Fibroblast of lung (primary cell): ENCODE measurements at regions not wholly inside any gene's neighbourhood (a gene's known extent, or its start where the extent isn't known, plus 50 kb on each side); places are given as distances from the start of the nearest gene placed in this dataset.

ENCODE experiments used
- DNase-seq, 2 donors: peaks; one replicate each; pipeline versions ENCODE4 v3.0.0 to v3.0.0-alpha.2; 2010; ENCODE audit warnings: low read depth in 2 of 2
- H2AFZ ChIP-seq: 2 replicates; pipeline ENCODE4 v1.5.1; 2012; ENCODE audit warnings: low read length, control low read depth, inconsistent platforms
- H3K27ac ChIP-seq: 2 replicates; pipeline ENCODE4 v1.5.1; 2011; ENCODE audit warnings: low read length, control low read depth; ENCODE audit not compliant: insufficient read depth
- H3K27me3 ChIP-seq: 2 replicates; pipeline ENCODE4 v1.5.1; 2011; ENCODE audit warnings: mild to moderate bottlenecking, low read length; ENCODE audit not compliant: control insufficient read depth, insufficient read depth
- H3K36me3 ChIP-seq: 2 replicates; pipeline ENCODE4 v1.5.1; 2011; ENCODE audit warnings: low read length; ENCODE audit not compliant: control insufficient read depth, insufficient read depth
- H3K4me1 ChIP-seq: 2 replicates; pipeline ENCODE4 v1.5.1; 2011; ENCODE audit warnings: low read length; ENCODE audit not compliant: control insufficient read depth, insufficient read depth; ENCODE audit errors: extremely low read depth
- H3K4me2 ChIP-seq: 2 replicates; pipeline ENCODE4 v1.5.1; 2011; ENCODE audit warnings: low read length, control low read depth; ENCODE audit not compliant: insufficient read depth; ENCODE audit errors: extremely low read depth
- H3K4me3 ChIP-seq, 4 experiments: fragments of 200-600 bp in 1 of 4; sonication (generic) in 1 of 4; replicated peaks in 1 of 4; 2 replicates each; pipeline ENCODE4 v1.5.1; 2011 to 2016; ENCODE audit warnings: low read length in 4 of 4, low read depth in 3 of 4, mild to moderate bottlenecking in 3 of 4, control low read depth in 2 of 4, inconsistent platforms in 1 of 4, mixed read lengths in 1 of 4; ENCODE audit not compliant: insufficient read depth in 1 of 4; ENCODE audit errors: control extremely low read depth in 1 of 4
- H3K79me2 ChIP-seq: 2 replicates; pipeline ENCODE4 v1.5.1; 2012; ENCODE audit warnings: mild to moderate bottlenecking, low read length, inconsistent platforms; ENCODE audit not compliant: control insufficient read depth, insufficient read depth
- H3K9ac ChIP-seq: 2 replicates; pipeline ENCODE4 v1.5.1; 2011; ENCODE audit warnings: mild to moderate bottlenecking, low read length, control low read depth; ENCODE audit not compliant: insufficient read depth
- H3K9me3 ChIP-seq: 2 replicates; pipeline ENCODE4 v1.5.1; 2012; ENCODE audit warnings: low read depth, low read length; ENCODE audit not compliant: control insufficient read depth, insufficient read depth
- H4K20me1 ChIP-seq: 2 replicates; pipeline ENCODE4 v1.5.1; 2011; ENCODE audit warnings: low read length; ENCODE audit not compliant: control insufficient read depth, insufficient read depth; ENCODE audit errors: extremely low read depth
- CTCF ChIP-seq, 2 donors: IDR thresholded peaks in 1 of 2; conservative IDR thresholded peaks in 1 of 2; 1 replicate in 1 of 2; 2 replicates in 1 of 2; pipeline ENCODE4 v1.5.1; 2011 to 2012; ENCODE audit warnings: low read length in 2 of 2, control low read depth in 1 of 2, inconsistent platforms in 1 of 2, low read depth in 1 of 2, mild to moderate bottlenecking in 1 of 2
- EZH2 ChIP-seq: IDR thresholded peaks from 2 replicates; pipeline ENCODE4 v1.5.1; 2012; ENCODE audit warnings: low read length, control low read depth, mild to moderate bottlenecking; ENCODE audit errors: missing control alignments

GRCh38 chr7:73966941-73967831, 60.8 kb upstream of the ELN start:
- H3K27me3 ChIP-seq: no peaks in the 10 kb centered on the region
- H3K79me2 ChIP-seq: no peaks in the 10 kb centered on the region
- no peak overlapping the region for H3K27ac ChIP-seq
- no peak overlapping the region for H3K4me2 ChIP-seq
- no peak overlapping the region for H3K4me3 ChIP-seq
- TF ChIP-seq EZH2 (no peak), CTCF (conservative IDR thresholded peaks at IDR 0.05 in 1 of 2, IDR thresholded peaks at IDR 0.05 in 1 of 2; ENCODE audit: low read depth in 1 of 2, low read length in 2 of 2) (no peak)
- H3K9ac ChIP-seq: no peak overlapping the region
- no peak for DNase-seq
- no peaks in the 10 kb centered on the region for H3K4me1 ChIP-seq
- H4K20me1 ChIP-seq: no peaks in the 10 kb centered on the region
- H3K9me3 ChIP-seq: no peaks in the 10 kb centered on the region
- H3K36me3 ChIP-seq: no peaks in the 10 kb centered on the region
- no peak overlapping the region for H2AFZ ChIP-seq

DNA sequence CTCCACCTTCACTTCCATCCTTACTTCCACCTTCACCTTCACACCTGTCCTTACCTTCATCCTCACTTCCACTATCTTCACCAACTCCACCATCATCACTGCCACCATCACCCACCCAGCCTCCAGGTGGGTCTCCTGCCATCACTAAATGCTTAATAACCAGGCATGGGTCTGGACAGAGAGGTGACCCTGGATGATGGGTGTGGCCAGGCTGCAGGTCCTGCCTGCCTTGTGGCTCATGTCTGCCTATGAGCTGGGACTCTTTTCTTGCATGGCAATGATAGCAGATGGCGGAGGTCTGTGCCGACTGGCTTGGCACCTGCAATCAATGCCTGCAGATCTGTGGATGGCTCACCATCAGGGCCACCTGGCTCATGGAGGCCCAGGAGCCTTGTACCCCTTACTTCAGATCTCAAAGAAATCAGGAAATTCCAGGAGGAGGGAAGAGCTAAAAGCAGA, 60.1 kb upstream of the ELN start:
- DNase-seq: no peak
- no peaks in the 10 kb centered on the region for H3K36me3 ChIP-seq
- H3K9ac ChIP-seq: no peak overlapping the region
- no peak overlapping the region for H3K4me2 ChIP-seq
- H3K9me3 ChIP-seq: no peaks in the 10 kb centered on the region
- H3K27me3 ChIP-seq: no peaks in the 10 kb centered on the region
- H3K79me2 ChIP-seq: no peaks in the 10 kb centered on the region
- H4K20me1 ChIP-seq: no peaks in the 10 kb centered on the region
- TF ChIP-seq CTCF (conservative IDR thresholded peaks at IDR 0.05 in 1 of 2, IDR thresholded peaks at IDR 0.05 in 1 of 2; ENCODE audit: low read depth in 1 of 2, low read length in 2 of 2) (no peak), EZH2 (no peak)
- H3K4me1 ChIP-seq: no peaks in the 10 kb centered on the region
- H3K27ac ChIP-seq: no peak overlapping the region
- no peak overlapping the region for H3K4me3 ChIP-seq
- no peak overlapping the region for H2AFZ ChIP-seq

GRCh38 chr7:73968487-73968886, 59.5 kb upstream of the ELN start:
- H3K9ac ChIP-seq: no peak overlapping the region
- H3K4me2 ChIP-seq: no peak overlapping the region
- DNase-seq: no peak
- H4K20me1 ChIP-seq: no peaks in the 10 kb centered on the region
- H3K79me2 ChIP-seq: no peaks in the 10 kb centered on the region
- no peaks in the 10 kb centered on the region for H3K4me1 ChIP-seq
- no peaks in the 10 kb centered on the region for H3K9me3 ChIP-seq
- no peak overlapping the region for H2AFZ ChIP-seq
- no peak overlapping the region for H3K4me3 ChIP-seq
- H3K27me3 ChIP-seq: no peaks in the 10 kb centered on the region
- TF ChIP-seq EZH2: no peak
- no peak for TF ChIP-seq CTCF (conservative IDR thresholded peaks at IDR 0.05 in 1 of 2, IDR thresholded peaks at IDR 0.05 in 1 of 2; ENCODE audit: low read depth in 1 of 2, low read length in 2 of 2)
- H3K27ac ChIP-seq: no peak overlapping the region
- no peaks in the 10 kb centered on the region for H3K36me3 ChIP-seq
